ENCODE measurements at regions not wholly inside any gene's neighbourhood (a gene's known extent, or its start where the extent isn't known, plus 50 kb on each side); places are given as distances from the start of the nearest gene placed in this dataset.

GRCh38 chr9:96126321-96126881 is 175.6 kb downstream of the HSD17B3 start:
- no peak for DNase-seq (ENCODE audit: low read depth in 1 of 2, low spot score in 2 of 2)

More at GRCh38 chr9:96126321-96126881, 175.6 kb downstream of the HSD17B3 start:
- WGBS, 2 experiments (ENCODE audit: extremely low coverage in 1 of 2, insufficient coverage in 1 of 2, insufficient read length in 1 of 2, insufficient replicate concordance in 2 of 2, low coverage in 1 of 2, low lambda C conversion rate in 2 of 2, missing lambda C conversion rate in 1 of 2), result 54% methylated on average over 21 of the region's 21 CpGs; no CpG with 5 or more reads in 1 of the 2 experiments
- peaks cover 10 to 21% (median 15%) of the 10 kb centered on the region in 4 experiments; a peak in 5 of 7 replicates for H3K4me1 ChIP-seq (replicated peaks in 1 of 4; ENCODE audit: control insufficient read depth in 3 of 4, insufficient read depth in 4 of 4, low read length in 3 of 4)
- no peak overlapping the region for H4K8ac ChIP-seq (ENCODE audit: extremely low read depth, insufficient read depth, low read length)
- peak; percentile 35; the same call in 1 of the 2 replicates for TF ChIP-seq MAX (IDR thresholded peaks at IDR 0.05)
- no peak for TF ChIP-seq TBP (IDR thresholded peaks at IDR 0.05; ENCODE audit: low read depth, low read length)
- no peaks in the 10 kb centered on the region for H3K79me1 ChIP-seq (ENCODE audit: low read depth, low read length)
- H3K23me2 ChIP-seq (ENCODE audit: low read depth, low read length), result no peaks in the 10 kb centered on the region; the same call in 1 of the 2 replicates
- H3K36me3 ChIP-seq (ENCODE audit: control insufficient read depth in 2 of 4, insufficient read depth in 4 of 4, low read length in 3 of 4), result no peaks in the 10 kb centered on the region
- ChIA-PET CTCF (ENCODE audit: partially characterized antibody) (interaction anchor here (0.6 to 1.6 kb wide), 5 partner anchors 10 to 106 kb away, joined by 3 to 4 read pairs (median 3); no protein-coding TSS in a partner anchor), POLR2A (ENCODE audit: partially characterized antibody) (interaction anchor here (1.0 kb wide), 1 partner anchor 43 kb away, joined by 3 read pairs; no protein-coding TSS in a partner anchor)
- H2AK5ac ChIP-seq (ENCODE audit: low read depth, low read length), result no peak overlapping the region
- H3K27ac ChIP-seq (ENCODE audit: low read depth, low read length), result no peak overlapping the region
- no peaks in the 10 kb centered on the region; a peak in 2 of 7 replicates for H3K27me3 ChIP-seq (replicated peaks in 1 of 4; ENCODE audit: control insufficient read depth in 3 of 4, extremely low read depth in 1 of 4, insufficient read depth in 3 of 4, low read length in 3 of 4)
- peak overlapping the region; percentile 90 for H2AFZ ChIP-seq (ENCODE audit: low read length)
- H4K20me1 ChIP-seq (replicated peaks in 1 of 2; ENCODE audit: control insufficient read depth in 1 of 2, insufficient read depth in 2 of 2, low read length in 2 of 2), result no peaks in the 10 kb centered on the region
- H3K4me2 ChIP-seq (ENCODE audit: insufficient read depth in 1 of 2, low read depth in 2 of 2, low read length in 2 of 2), result peak overlapping the region; percentile 12 to 18; a peak in 2 of 4 replicates
- no peak overlapping the region for H3K9ac ChIP-seq (replicated peaks in 1 of 4; ENCODE audit: extremely low read depth in 1 of 4, low read depth in 3 of 4, low read length in 3 of 4)
- H3K14ac ChIP-seq (ENCODE audit: insufficient read length), result no peak overlapping the region
- 0 out of 8 replicates have a peak overlapping the region, but pooled peaks of 1 of the 4 experiments have one; percentile 7 for H3K4me3 ChIP-seq (ENCODE audit: extremely low read depth in 1 of 4, insufficient read depth in 2 of 4, low read depth in 3 of 4, low read length in 4 of 4)
- H4K5ac ChIP-seq (ENCODE audit: insufficient read length, low read depth, low read length), result no peak overlapping the region
- H2BK12ac ChIP-seq (ENCODE audit: low read depth, low read length), result peak overlapping the region; percentile 53; the same call in 1 of the 2 replicates
- H3K4ac ChIP-seq (replicated peaks; ENCODE audit: insufficient read length, low read depth, low read length), result no peak overlapping the region
- no peak overlapping the region for H2BK120ac ChIP-seq (replicated peaks; ENCODE audit: low read depth, low read length)
- no peak overlapping the region for H3K23ac ChIP-seq (ENCODE audit: insufficient read length)
- H2BK20ac ChIP-seq (ENCODE audit: low read length), result peak overlapping the region; percentile 64; the same call in 1 of the 2 replicates
- peak overlapping the region; percentile 34; the same call in 1 of the 2 replicates for H3K18ac ChIP-seq (ENCODE audit: extremely low read depth, low read length)
- no peak overlapping the region for H2BK15ac ChIP-seq (ENCODE audit: low read length)
- H3K56ac ChIP-seq (replicated peaks; ENCODE audit: insufficient read length, low read depth, low read length), result no peak overlapping the region
- no peak overlapping the region for H2BK5ac ChIP-seq (ENCODE audit: low read depth, low read length)
- no peaks in the 10 kb centered on the region for H3K9me3 ChIP-seq (ENCODE audit: insufficient read depth in 2 of 2, low read depth in 1 of 2, low read length in 1 of 2)
- H3K79me2 ChIP-seq (ENCODE audit: control insufficient read depth in 1 of 2, insufficient read depth in 2 of 2, low read length in 2 of 2), result no peaks in the 10 kb centered on the region
- FAIRE-seq, result no peak
- no peak overlapping the region for H4K91ac ChIP-seq (replicated peaks; ENCODE audit: insufficient read length, low read length)
